CD1c-positive myeloid dendritic cell (primary cell): ENCODE measurements at regions not wholly inside any gene's neighbourhood (a gene's known extent, or its start where the extent isn't known, plus 50 kb on each side); places are given as distances from the start of the nearest gene placed in this dataset.
"Not testable (repeated sequence)": the region's sequence is repeated elsewhere in the genome, so short reads cannot be mapped to it uniquely, and the experiment has no call there.

Source experiments
- DNase-seq: peaks from one replicate; pipeline ENCODE4 v3.0.0-alpha.2; 2016; ENCODE audit errors: extremely low spot score

DNA sequence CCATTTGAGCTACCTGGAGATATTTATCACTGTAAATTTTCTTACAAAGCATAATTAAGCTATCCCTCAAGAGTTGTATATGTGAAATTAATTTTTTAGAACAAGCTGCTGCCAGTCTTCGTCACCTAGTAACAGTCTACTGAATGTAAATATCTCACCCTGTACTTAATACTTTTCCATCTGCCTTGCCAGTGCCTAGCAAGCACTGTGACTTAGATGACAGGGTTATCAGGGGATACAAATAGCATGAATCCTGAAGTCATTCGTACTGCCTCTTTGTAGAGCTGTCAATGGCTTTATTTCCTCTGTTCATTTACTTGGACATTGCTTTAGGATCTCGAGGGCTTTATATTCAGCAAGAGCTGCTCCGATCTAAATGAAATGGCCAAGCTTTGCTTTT lies 763.6 kb downstream of the ADCYAP1 start:
- no peak for DNase-seq

DNA sequence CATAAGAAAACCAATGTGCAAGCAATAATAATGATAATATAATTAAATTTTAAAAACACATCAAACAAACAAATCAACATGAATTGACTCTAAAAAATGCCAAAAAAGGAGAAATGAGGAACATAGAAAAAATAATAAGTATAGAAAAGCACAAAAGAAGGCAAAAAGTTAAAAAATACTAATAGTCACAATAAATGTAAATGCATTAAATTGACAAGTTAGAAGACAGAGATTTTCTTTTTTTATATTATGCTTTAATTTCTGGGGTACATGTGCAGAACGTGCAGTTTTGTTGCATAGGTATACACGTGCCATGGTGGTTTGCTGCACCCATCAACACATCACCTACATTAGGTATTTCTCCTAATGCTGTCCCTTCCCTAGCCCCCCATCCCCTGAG lies 767.0 kb downstream of the ADCYAP1 start:
- not testable (repeated sequence) for DNase-seq

DNA sequence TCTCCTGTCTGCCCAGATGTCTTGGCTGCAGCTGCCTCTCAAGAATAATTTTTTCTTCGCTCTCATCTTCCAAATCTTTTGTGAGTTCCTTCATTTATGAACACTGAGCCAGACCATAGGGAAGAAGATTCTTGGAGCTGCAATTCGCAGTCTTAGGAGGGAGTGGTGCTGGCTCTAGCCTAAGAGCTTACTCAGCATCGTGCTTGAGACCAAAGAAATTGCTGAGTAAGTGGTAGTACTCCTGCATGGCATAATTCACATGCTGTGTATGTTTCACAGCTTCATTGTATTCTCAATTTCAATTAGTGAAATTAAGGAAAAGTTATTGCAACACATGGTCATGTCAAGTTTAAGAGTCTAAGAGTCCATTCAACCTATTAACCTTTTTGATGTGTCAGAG lies 771.7 kb downstream of the ADCYAP1 start:
- no peak for DNase-seq

DNA sequence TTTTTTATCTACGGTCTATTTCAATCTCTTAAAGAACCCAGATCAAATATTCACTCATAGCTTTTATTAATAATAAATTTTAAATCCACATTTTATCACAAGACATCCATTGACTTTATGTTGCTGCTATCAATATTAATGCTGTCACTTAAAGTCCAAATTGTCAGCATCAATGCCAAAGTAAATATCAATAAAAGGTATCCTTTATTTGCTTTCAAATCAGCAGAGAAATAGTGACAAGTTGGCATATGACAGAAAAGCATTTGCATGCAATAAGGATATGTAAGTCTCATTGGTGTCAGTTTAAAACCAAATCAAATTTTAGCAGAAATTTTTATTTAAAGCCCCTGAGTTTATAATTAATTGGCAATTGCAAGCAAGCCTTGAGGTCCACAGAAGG lies 775.4 kb downstream of the ADCYAP1 start:
- DNase-seq, result no peak

DNA sequence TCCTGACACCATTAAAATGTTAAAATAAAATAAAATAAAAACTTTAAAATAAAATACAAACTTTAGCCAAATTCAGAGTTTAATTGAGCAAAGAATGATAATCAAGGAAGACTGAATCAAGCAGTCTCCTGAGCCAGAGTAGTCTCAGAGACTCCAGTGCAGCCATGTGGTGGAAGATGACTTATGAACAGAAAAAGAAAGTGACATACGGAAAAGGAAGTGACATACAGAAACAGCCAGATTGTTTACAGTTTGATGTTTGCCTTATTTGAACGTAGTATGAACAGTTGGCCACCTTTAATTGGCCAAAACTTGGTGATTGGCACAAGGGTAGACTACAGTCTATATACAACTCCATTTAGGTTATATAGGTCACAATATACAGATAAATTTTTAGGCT lies 787.2 kb downstream of the ADCYAP1 start:
- DNase-seq, result no peak

DNA sequence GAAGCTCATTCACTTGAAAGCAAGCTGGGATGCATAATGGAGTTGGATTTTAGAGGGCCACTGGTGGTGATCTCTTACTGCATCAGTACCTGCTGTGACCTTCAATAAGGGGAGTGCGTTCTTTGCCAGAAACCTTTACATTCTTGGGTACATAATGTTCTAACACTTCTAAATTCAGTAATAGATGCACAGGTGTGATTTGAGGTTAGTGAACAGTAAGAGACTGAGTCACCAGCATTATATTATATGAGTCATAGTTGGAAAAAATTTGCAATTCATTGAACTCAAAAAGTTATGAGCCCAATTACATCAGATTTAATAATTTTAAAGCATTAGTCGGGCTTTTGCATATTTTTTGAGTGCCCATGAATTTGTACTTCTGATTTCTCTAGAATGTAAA lies 803.3 kb downstream of the ADCYAP1 start:
- no peak for DNase-seq

DNA sequence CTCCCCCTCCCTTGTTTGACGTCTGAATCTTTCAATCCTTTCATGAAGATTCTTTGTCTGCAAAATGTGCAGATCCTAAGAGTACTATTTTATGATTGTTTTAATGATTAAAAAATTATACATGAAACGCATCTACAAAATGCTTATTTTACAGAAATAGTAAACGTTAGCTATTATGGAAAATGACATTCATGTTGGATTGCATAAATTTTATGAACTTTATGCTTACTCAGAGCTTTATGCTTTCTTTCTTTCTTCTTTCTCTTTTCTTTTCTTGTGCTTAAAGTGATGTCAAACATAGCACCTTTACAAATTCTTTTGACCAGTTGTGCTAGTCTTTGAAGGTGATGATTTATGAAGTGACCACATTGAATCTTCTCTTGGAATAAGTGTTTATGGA lies 805.4 kb downstream of the ADCYAP1 start:
- DNase-seq, result no peak

DNA sequence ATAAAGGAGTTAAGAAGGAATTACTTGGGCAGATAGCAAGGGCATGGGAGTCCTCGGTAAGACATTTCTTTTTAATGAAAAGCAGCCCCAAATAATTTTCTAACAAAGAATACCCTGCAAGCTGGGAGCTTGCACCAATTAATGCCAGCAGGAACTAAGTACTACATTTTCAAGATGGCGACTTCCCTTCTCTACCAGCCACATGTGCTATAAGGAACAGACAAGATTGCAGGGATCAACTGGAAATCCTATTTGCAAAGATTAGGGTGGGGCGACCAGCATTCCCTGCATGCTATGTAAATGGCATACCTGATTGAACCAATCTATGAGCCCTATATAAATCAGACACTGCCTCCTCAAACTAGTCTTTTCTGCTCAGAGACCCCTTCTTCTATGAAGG lies 827.5 kb downstream of the ADCYAP1 start:
- DNase-seq, result no peak

DNA sequence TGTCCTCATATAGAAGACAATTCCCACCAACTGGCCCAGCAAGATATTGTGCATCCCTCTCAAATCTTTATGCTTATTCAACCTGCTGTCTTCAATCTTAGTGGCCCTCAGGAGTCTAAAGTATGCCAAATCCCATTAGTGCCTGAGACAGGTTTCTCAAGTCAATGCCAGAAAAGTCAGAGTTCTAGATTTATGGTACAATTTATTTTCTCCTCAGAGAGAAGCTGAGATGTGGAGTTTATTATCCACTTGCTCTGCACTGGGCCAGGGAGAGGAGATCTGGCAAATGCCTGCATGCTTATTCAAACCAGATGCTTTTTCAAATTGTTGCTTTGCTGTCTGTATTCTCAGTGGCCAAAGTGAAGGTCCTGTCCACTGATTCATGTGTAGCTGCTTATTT lies 825.2 kb downstream of the METTL4 start:
- no peak for DNase-seq

DNA sequence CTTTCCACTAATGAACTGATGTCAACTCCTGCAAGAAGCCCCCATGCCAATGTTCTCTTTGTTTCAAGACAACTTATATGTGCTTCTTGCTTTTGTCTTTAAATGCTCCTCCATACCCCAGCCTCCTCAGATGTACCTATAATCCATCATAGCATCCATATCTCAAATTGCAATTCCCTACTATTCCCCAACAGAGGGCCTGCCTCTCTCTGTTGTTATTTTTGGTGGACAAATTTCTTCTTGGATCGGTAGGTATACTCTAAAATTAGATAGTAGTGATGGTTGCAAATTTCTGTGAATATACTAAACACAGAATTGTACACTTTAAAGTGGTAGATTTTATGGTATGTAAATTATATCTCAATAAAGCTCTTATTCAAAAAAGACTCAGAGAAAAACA lies 820.1 kb downstream of the METTL4 start:
- DNase-seq, result no peak

DNA sequence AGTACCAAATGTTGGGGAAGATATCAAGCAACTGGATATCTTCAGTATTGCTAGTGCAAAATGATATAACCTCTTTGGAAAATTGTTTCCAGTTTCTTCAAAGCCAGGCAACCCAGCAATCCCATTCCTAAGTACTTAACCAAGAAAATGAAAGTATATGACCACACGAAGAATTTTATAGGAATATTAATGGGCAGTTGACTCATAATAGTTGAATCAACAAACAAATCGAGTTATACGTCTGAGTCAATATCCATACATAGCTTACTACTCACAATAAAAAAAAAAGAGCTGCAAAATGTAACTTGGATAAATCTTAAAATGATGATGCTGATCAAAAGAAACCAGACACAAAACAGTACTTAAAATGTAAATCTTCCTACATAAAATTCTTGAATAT lies 810.4 kb downstream of the METTL4 start:
- DNase-seq, result no peak

DNA sequence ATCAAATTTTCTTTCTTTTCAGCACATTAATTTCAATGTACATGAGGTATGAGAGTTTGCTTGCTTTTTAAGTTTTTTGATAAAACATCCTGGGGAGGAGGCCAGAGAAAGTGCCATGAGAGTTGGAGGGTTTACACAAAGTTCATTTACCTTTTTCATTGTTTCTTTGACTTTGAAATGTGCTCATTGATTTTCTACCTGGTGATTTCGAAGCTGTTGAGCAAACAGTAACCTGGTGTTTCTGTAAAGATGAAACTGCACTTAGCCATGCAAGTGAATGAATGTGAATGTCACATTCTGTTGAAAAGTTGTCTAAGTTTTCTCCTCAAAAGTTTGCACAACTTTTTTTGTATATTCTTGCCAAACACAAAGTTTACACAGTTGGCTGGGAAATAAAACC lies 797.0 kb downstream of the METTL4 start:
- no peak for DNase-seq

DNA sequence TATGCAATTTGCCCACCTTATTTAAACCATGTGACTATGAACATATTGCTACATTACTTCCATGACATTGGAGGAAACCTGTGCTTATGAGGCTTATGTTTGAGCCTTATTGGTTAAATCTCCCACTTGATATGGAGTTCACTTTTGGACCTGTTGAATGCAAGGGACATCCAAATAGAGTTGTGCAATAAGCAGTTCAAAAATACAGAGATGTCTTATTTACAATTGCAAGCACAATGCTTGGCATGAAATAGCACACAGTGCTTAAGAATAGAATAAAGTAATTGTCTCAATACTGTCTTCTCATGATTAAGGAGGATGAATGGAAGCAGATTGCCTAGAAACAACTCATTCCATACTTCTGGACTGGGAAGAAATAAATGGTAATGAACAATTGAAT lies 793.5 kb downstream of the METTL4 start:
- DNase-seq, result no peak

DNA sequence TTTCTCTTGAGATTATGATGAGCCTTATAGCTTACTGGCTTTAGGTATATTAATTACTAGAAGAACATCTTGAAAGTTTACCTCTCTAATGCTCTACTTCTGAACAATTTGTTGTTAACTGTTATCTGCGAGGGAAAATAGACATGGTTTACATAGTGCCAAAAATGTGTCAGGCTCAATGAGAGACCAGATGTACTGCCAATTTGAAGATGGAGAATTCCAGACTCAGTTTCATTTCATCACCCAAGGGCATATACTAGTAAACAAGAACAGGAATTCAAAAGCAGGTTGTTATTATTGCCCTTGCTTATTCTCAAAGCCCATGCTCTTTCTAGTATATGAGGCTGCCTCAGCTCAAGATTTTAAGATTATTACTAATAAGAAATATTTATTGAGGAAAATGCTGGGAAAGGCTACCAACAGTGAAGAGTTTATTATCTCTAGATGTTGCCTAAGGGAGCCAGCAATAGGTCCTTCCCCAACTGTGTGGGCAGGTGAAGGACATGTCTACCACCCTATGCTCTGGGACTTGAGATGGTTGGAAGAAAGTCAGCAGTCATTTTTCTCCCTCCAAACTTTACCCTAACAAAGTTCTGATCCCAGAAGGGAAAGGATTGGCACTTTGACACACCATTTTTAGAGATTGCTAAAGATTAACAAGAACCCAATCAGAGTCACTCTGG lies 792.7 kb downstream of the METTL4 start:
- no peak for DNase-seq

DNA sequence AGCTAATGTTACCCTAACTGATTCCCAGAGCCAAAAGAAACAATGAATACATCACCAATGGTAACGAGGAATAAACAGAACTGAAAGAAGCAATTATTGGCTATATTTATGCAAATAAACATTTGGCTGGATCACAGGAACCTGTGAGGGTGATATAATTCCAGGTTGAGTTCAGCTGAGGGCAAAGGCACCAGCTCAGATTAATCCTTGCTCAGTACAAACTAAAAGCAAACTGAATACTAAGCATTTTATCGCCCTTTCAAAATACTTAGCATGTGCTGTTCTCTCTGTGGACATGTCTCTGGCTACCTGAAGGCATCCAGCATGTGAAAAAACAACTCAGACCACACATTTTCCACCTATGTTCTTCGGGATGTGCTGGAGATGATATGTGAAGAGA lies 791.7 kb downstream of the METTL4 start:
- no peak for DNase-seq

DNA sequence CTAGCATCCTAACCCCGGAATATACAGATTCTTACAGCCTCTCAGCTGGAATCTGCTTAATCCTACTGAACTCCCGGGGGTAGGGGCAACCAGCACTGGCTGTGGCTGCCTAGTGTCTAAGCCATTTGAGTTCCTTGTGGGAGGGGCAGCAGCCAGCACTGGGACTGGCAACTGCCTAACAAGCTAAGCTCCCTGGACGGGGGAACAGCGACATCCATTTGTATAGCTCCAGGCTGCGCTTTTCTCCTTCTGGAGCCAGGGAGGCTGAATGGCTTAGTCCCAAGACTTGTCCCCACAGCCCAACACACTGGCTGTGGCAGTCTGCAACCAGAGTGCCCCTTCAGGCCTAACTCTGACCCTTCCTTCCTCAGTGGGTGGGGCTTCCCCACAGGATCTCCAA lies 787.2 kb downstream of the METTL4 start:
- no peak for DNase-seq

DNA sequence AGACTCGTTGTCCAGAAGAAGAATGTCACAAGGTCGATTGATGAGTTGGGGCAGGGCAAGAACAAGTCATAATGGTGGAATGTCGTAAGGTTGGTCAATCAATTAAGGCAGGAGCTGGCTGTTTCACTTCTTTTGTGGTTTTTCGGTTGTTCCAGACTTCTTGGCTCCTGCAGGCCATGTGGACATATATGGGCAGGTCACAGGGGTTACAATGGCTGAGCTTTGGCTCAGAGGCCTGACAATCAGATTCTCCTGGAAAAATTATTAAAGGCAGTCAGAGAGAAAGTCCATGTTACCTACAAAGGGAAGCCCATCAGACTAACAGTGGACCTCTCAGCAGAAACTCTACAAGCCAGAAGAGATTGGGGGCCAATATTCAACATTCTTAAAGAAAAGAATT lies 785.3 kb downstream of the METTL4 start:
- DNase-seq, result not testable (repeated sequence)

DNA sequence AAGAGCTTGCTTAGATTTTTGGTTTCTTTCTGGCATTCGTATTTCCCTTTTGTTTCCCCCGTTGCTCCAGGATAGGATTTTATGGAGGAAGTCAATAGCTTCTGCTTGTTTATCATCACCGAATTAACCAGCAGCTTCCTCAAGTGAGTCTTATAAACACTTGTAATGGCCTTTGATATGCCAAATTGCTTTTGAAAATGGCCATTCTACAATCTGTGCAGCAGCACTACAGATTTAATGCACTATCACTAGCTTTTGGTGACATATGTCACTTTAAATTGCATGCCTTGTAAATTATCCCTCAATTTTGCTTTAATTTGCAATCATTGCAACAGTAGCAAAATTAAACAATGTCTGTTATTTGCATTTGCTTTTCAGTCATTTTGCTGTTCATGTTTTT lies 774.7 kb downstream of the METTL4 start:
- no peak for DNase-seq

DNA sequence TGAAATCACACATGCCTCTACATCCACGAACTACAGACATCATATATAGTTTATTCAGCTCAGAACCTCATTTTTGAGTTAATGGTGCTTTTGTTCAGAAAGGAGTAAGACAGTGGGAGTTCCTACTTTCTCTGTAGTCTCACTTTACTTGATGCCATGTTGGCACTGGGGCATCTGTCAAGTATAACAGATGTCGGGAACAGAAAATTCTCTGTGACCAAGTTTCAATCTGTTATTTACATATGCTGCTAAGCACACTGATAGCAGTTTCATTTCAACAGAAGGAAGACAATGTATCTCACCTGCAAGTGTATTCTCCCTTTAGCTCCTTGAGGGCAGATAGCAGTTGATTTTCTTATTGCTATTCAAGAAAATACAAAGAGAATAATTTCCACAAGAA lies 774.1 kb downstream of the METTL4 start:
- no peak for DNase-seq

DNA sequence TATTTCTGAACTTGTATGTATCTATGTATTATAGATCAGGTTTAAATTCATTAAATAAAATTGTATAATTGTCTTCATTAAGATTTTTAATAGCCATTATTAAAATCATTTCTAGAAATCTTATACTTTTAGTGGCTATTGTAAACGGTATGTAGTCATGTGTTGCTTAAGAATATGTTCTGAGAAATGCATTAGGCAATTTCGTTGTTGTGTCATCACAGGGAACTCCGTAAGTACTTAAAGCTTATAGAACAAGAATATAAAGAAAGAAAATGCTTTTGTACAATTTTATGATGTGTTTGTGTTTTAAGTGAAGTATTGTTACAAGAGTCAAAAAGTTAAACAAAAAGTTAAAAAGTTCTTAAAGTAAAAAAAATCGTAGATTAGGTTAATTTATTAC lies 765.8 kb downstream of the METTL4 start:
- no peak for DNase-seq

DNA sequence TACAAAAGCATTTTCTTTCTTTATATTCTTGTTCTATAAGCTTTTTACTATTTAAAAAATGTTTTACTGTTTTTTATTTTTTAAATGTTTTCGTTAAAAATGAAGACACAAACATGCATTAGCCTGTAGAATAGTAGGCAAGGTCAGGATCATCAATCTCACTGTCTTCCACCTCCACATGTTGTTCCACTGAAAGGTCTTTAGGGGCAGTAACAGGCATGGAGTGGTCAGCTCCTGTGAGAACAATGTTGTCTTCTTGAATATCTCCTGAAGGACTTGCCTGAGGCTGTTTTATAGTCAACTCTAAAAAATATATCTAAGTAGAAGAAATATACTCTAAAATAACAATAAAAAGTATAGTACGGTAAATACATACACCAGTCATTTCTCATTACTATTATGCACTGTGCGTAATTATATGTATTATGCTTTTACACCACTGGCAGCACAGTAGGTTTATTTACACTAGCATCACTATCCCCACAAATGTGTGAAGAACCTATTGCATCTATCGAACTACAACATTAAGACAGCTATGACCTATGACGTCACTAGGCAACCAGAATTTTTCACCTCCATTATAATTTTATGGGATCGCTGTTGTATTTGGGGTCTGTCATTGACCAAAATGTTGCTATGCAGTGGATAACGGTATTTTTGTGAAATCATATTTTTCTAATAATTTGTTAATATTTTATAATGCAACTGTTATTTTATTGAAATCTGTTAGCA lies 764.3 kb downstream of the METTL4 start:
- no peak for DNase-seq

DNA sequence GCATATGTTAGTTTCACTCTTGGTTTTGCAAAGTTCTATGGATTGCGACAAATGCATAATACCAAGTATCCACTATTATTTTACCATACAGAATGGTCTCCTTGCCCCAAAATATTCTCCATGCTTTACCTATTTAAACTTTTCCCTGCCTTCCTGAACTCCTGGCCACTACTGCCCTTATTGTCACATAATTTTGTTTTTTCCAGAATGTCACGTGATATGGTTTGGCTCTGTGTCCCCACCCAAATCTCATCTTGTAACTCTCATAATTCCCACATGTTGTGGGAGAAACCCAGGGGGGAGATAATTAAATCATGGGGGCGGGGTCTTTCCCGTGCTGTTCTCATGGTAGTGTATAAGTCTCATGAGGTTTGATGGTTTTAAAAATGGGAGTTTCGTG lies 760.0 kb downstream of the METTL4 start:
- no peak for DNase-seq

DNA sequence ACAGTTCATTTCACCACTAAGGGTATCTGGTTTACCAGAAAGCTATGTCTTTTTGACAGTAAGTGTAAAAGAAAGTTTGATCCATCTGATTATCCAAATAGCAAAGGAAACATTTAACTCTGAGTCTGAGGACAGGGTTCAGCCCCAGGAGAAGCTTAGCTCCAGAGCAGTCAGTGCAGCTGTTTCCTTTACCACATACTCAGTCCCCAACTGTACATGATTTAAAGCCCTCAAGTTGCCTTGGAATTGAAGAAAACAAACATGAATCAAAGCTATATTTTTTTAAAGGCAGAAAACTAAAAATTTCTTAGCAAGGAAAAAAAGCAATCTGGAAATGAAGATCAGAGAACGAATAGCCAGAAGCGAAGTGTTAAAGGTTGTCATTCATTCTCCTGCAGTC lies 746.0 kb downstream of the METTL4 start:
- no peak for DNase-seq

DNA sequence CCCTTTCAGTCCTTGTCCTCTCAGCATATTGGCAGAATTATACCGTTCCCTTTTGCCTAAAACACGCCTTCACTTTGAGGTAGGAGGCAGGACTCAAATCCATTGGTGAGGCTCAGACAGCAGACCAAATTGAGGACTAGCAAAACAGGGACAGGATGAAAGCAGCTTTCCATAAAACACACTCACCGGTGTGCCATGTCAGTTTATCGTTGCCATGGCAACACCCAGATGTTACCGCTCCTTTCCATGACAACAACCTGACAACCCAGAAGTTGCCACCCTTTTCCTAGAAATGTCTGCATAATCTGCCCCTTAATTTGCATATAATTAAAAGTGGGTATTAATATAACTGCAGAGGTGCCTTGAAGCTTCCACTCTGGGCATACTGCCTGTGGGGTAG lies 730.4 kb downstream of the METTL4 start:
- no peak for DNase-seq
